HEK293 (cell line): ENCODE measurements at regions not wholly inside any gene's neighbourhood (a gene's known extent, or its start where the extent isn't known, plus 50 kb on each side); places are given as distances from the start of the nearest gene placed in this dataset.
"Not testable (repeated sequence)": the region's sequence is repeated elsewhere in the genome, so short reads cannot be mapped to it uniquely, and the experiment has no call there.

ENCODE experiments used
- CTCF ChIA-PET: fragments of 350-600 bp; formaldehyde crosslinking; extraction: SDS; loops from one replicate; lab custom pipeline; 2021; ENCODE audit warnings: antibody characterized with exemption; lab: Yijun Ruan, JAX
- POLR2A ChIA-PET: fragments of 300-600 bp; formaldehyde crosslinking; extraction: SDS; loops from one replicate; lab custom pipeline; 2020; ENCODE audit warnings: antibody characterized with exemption, inconsistent platforms; lab: Yijun Ruan, JAX
- H3K27ac ChIP-seq: fragments of 200-500 bp; sonication (Bioruptor generic); 2 replicates; pipeline ENCODE4 v1.5.1; 2014; ENCODE audit warnings: low read depth, low read length, control low read depth, inconsistent platforms; ENCODE audit errors: extremely low read depth
- H3K36me3 ChIP-seq, 2 experiments: fragments of 200-500 bp in 1 of 2; sonication (Bioruptor generic) in 1 of 2; 1 replicate in 1 of 2; 2 replicates in 1 of 2; pipeline ENCODE4 v1.5.1; 2014 to 2017; ENCODE audit warnings: inconsistent platforms in 2 of 2, low read length in 2 of 2; ENCODE audit not compliant: control insufficient read depth in 2 of 2, insufficient read depth in 1 of 2
- H3K4me1 ChIP-seq: fragments of 200-500 bp; sonication (Bioruptor generic); 2 replicates; pipeline ENCODE4 v1.5.1; 2014; ENCODE audit warnings: mild to moderate bottlenecking, low read length, inconsistent platforms; ENCODE audit not compliant: control insufficient read depth, insufficient read depth
- H3K4me3 ChIP-seq: 2 replicates; pipeline ENCODE4 v1.5.1; 2011; ENCODE audit warnings: low read depth, mild to moderate bottlenecking, control low read depth, low read length, moderate library complexity
- H3K9me3 ChIP-seq: fragments of 200-500 bp; sonication (Bioruptor generic); 2 replicates; pipeline ENCODE4 v1.5.1; 2014; ENCODE audit warnings: low read depth, low read length, inconsistent platforms; ENCODE audit not compliant: control insufficient read depth, insufficient read depth
- HOXA7 ChIP-seq: sonication (generic); formaldehyde crosslinking; IDR thresholded peaks from 2 replicates; pipeline ENCODE4 v1.8.1; 2022; ENCODE audit warnings: missing genetic modification reagents, borderline replicate concordance
- HOXC10 ChIP-seq: sonication (generic); formaldehyde crosslinking; IDR thresholded peaks from 2 replicates; pipeline ENCODE4 v1.8.1; 2023; ENCODE audit warnings: mild to moderate bottlenecking, missing genetic modification reagents
- MEIS1 ChIP-seq: sonication (generic); formaldehyde crosslinking; IDR thresholded peaks from 2 replicates; pipeline ENCODE4 v1.8.1; 2022; ENCODE audit warnings: missing genetic modification reagents, mild to moderate bottlenecking, borderline replicate concordance
- OSR2 ChIP-seq: fragments of 450-650 bp; formaldehyde crosslinking; IDR thresholded peaks from 2 replicates; pipeline ENCODE4 v1.5.1; 2016; ENCODE audit warnings: missing biosample characterization, missing genetic modification characterization
- RBAK ChIP-seq: fragments of 450-650 bp; formaldehyde crosslinking; IDR thresholded peaks from 2 replicates; pipeline ENCODE4 v1.5.1; 2016; ENCODE audit warnings: missing biosample characterization, missing genetic modification characterization
- ZBTB20 ChIP-seq: fragments of 450-650 bp; formaldehyde crosslinking; IDR thresholded peaks from 2 replicates; pipeline ENCODE4 v1.5.1; 2016; ENCODE audit warnings: missing biosample characterization, missing genetic modification characterization
- ZBTB21 ChIP-seq: fragments of 450-650 bp; formaldehyde crosslinking; IDR thresholded peaks from 2 replicates; pipeline ENCODE4 v1.5.1; 2017; ENCODE audit warnings: missing biosample characterization, missing genetic modification characterization
- ZFP37 ChIP-seq: fragments of 450-650 bp; formaldehyde crosslinking; IDR thresholded peaks from 2 replicates; pipeline ENCODE4 v1.5.1; 2016; ENCODE audit warnings: missing biosample characterization, missing genetic modification characterization
- ZNF112 ChIP-seq: fragments of 450-650 bp; formaldehyde crosslinking; IDR thresholded peaks from 2 replicates; pipeline ENCODE4 v1.5.0; 2017; ENCODE audit warnings: missing biosample characterization, missing genetic modification characterization
- ZNF132 ChIP-seq: fragments of 450-650 bp; formaldehyde crosslinking; IDR thresholded peaks from 2 replicates; pipeline ENCODE4 v1.5.1; 2017; ENCODE audit warnings: missing biosample characterization, missing genetic modification characterization, borderline replicate concordance
- ZNF140 ChIP-seq: fragments of 450-650 bp; formaldehyde crosslinking; IDR thresholded peaks from 2 replicates; pipeline ENCODE4 v1.5.1; 2016; ENCODE audit warnings: missing biosample characterization, missing genetic modification characterization
- ZNF169 ChIP-seq: fragments of 450-650 bp; formaldehyde crosslinking; IDR thresholded peaks from 2 replicates; pipeline ENCODE4 v1.5.1; 2016; ENCODE audit warnings: missing biosample characterization, missing genetic modification characterization
- ZNF239 ChIP-seq: fragments of 450-650 bp; formaldehyde crosslinking; IDR thresholded peaks from 2 replicates; pipeline ENCODE4 v1.5.1; 2016; ENCODE audit warnings: missing biosample characterization, missing genetic modification characterization
- ZNF335 ChIP-seq: fragments of 450-650 bp; formaldehyde crosslinking; conservative IDR thresholded peaks from 2 replicates; pipeline ENCODE4 v1.5.1; 2016; ENCODE audit warnings: missing biosample characterization, missing genetic modification characterization
- ZNF391 ChIP-seq: fragments of 450-650 bp; formaldehyde crosslinking; IDR thresholded peaks from 2 replicates; pipeline ENCODE4 v1.5.1; 2016; ENCODE audit warnings: low read depth, missing biosample characterization, missing genetic modification characterization, borderline replicate concordance
- ZNF473 ChIP-seq: fragments of 450-650 bp; formaldehyde crosslinking; IDR thresholded peaks from 2 replicates; pipeline ENCODE4 v1.5.1; 2017; ENCODE audit warnings: missing biosample characterization, missing genetic modification characterization
- ZNF514 ChIP-seq: fragments of 450-650 bp; formaldehyde crosslinking; IDR thresholded peaks from 2 replicates; pipeline ENCODE4 v1.5.1; 2016; ENCODE audit warnings: missing biosample characterization, missing genetic modification characterization
- ZNF544 ChIP-seq: fragments of 450-650 bp; formaldehyde crosslinking; IDR thresholded peaks from 2 replicates; pipeline ENCODE4 v1.5.0; 2017; ENCODE audit warnings: missing biosample characterization, missing genetic modification characterization
- ZSCAN16 ChIP-seq: fragments of 450-650 bp; formaldehyde crosslinking; IDR thresholded peaks from 2 replicates; pipeline ENCODE4 v1.5.1; 2016; ENCODE audit warnings: missing biosample characterization, missing genetic modification characterization
- TF ChIP-seq, protein P1 (sequence below): fragments of 450-650 bp; formaldehyde crosslinking; IDR thresholded peaks from 2 replicates; pipeline ENCODE4 v1.5.1; 2016; ENCODE audit warnings: missing biosample characterization, missing genetic modification characterization
- TF ChIP-seq, protein P2 (sequence below): fragments of 450-650 bp; formaldehyde crosslinking; IDR thresholded peaks from 2 replicates; pipeline ENCODE4 v1.5.1; 2016; ENCODE audit warnings: missing biosample characterization, missing genetic modification characterization
- TF ChIP-seq, protein P3 (sequence below): fragments of 450-650 bp; formaldehyde crosslinking; IDR thresholded peaks from 2 replicates; pipeline ENCODE4 v1.5.1; 2017; ENCODE audit warnings: missing biosample characterization, missing genetic modification characterization
- TF ChIP-seq, protein P4 (sequence below): IDR thresholded peaks from 2 replicates; pipeline ENCODE4 v1.6.1; 2011; ENCODE audit warnings: mild to moderate bottlenecking, low read depth, low read length, borderline replicate concordance
- TF ChIP-seq, protein P5 (sequence below): fragments of 450-650 bp; formaldehyde crosslinking; IDR thresholded peaks from 2 replicates; pipeline ENCODE4 v1.5.1; 2016; ENCODE audit warnings: missing biosample characterization, missing genetic modification characterization

DNA sequence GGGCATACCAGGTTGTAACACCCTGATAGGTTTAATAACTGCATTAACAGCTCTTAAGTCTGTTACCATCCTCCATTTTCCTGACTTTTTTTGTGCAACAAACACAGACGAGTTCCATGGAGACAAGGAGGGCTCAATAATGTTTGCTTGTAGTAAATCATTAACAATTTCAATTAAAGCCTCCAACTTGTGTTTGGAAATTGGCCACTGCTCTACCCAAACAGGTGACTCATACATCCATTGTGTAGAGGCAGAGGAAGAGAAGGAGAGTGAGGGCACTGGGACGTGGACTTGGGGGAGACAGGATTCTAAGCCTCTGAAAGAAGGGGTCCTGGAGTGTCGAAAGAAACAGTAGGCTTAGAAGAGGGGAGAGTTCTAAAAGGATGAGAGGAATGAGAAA is 213.6 kb upstream of the KCNN2 start:
- Histone ChIP-seq H3K27ac (no peak overlapping the region), H3K9me3 (no peaks in the 10 kb centered on the region), H3K4me3 (no peak overlapping the region), H3K36me3 (no peaks in the 10 kb centered on the region), H3K4me1 (no peaks in the 10 kb centered on the region)
- POLR2A ChIA-PET, result no interaction called here
- no peak for TF ChIP-seq RBAK (tag by site-specific recombination)
- TF ChIP-seq ZNF239, result no peak
- no peak for TF ChIP-seq ZNF112 (tag by site-specific recombination)
- TF ChIP-seq HOXC10 (CRISPR knock-in tag), result no peak
- no peak for TF ChIP-seq ZNF140
- TF ChIP-seq ZNF473 (tag by site-specific recombination), result no peak
- TF ChIP-seq OSR2 (tag by site-specific recombination), result no peak
- TF ChIP-seq MEIS1 (CRISPR knock-in tag), result no peak
- TF ChIP-seq ZFP37 (tag by site-specific recombination), result no peak
- TF ChIP-seq, protein P1, sequence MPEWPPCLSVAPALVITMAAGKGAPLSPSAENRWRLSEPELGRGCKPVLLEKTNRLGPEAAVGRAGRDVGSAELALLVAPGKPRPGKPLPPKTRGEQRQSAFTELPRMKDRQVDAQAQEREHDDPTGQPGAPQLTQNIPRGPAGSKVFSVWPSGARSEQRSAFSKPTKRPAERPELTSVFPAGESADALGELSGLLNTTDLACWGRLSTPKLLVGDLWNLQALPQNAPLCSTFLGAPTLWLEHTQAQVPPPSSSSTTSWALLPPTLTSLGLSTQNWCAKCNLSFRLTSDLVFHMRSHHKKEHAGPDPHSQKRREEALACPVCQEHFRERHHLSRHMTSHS (tag by site-specific recombination), result no peak
- no peak for TF ChIP-seq ZSCAN16 (tag by site-specific recombination)
- TF ChIP-seq ZNF169 (tag by site-specific recombination), result no peak
- no peak for TF ChIP-seq HOXA7 (CRISPR knock-in tag)
- no peak for TF ChIP-seq ZBTB20
- CTCF ChIA-PET, result no interaction called here

DNA sequence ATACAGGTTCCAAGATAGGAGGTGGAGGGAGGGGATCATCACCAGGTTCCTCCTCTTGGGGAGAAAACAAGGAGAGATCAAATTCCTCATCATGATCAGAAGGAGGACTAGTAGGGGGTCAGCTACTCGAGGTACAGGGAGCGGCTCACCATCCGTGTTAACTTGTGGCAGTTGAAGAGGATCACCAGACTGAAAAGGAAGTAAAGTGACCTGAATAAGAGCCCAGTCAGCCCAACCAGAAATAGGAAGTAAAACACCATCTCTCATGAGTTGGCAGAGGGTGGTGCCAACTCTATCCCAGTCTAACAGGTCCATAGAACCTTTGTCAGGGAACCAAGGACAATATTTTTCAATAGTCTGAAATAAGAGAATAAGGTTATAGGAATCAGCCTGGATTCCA is 213.1 kb upstream of the KCNN2 start:
- H3K9me3 ChIP-seq, CTCF ChIA-PET, POLR2A ChIA-PET, H3K4me3 ChIP-seq, H3K36me3 ChIP-seq, H3K4me1 ChIP-seq, H3K27ac ChIP-seq: not testable (repeated sequence)

DNA sequence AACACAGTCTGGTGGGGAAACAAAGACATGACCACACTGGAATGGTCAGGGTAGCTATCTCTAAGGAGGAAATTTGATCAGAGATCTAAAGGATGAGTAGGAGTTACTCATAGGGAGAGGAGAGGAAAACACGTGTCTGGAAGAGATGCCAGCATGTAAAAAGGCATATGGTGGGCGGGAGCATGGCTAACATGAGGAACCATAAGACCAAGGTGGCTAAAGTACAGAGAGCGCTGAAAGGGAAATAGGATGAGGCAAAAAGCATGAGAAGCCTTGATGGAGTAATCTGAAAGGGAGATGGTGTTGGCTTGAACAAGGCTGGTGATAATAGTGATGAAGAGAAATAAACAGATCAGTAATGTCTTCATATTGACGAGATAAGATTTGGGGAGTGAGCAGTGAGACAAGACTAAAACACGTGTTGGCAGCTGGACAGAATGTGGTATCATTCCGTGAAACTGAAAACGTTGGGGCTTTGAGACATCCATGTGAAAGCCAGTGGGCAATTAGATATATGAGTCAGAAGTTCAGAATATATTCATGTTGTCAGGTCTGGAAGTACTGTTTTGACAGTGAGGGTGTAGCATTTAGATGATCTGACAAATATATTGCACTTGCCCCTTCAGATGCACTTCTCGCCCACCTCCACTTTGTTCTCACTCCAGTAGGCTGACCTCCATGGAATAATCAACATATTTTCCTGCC is 209.1 kb upstream of the KCNN2 start:
- TF ChIP-seq ZNF391 (tag by site-specific recombination) (no peak), ZNF335 (tag by site-specific recombination) (no peak), OSR2 (tag by site-specific recombination) (no peak)
- H3K4me3 ChIP-seq, result no peak overlapping the region
- no peaks in the 10 kb centered on the region for H3K9me3 ChIP-seq
- CTCF ChIA-PET, result interaction anchor here (0.7 kb wide), 1 partner anchor 471 kb away, joined by 3 read pairs; no protein-coding TSS in a partner anchor
- H3K27ac ChIP-seq, result no peak overlapping the region
- POLR2A ChIA-PET, result no interaction called here
- no peaks in the 10 kb centered on the region for H3K36me3 ChIP-seq
- H3K4me1 ChIP-seq, result no peaks in the 10 kb centered on the region

DNA sequence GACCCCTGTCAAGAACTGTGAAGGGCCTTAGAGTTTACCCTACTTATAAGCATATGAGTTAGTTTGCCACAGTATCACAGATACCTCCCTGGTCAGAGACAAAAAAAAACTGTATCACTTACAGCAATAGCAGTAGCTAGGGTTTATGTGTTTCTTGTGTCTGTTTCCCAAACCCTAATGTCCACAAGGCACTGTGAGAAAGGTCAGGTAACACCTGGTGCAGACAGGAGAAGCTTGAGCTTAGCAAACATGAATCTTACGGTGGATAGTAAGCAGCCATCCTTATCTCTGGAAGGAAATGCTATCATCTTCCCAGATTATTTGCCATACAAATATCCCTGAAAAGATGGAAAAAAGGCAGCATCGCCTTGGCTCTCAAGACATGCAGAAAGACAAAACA is 208.5 kb upstream of the KCNN2 start:
- Histone ChIP-seq H3K4me3 (no peak overlapping the region), H3K9me3 (no peaks in the 10 kb centered on the region), H3K36me3 (no peaks in the 10 kb centered on the region), H3K4me1 (no peaks in the 10 kb centered on the region), H3K27ac (no peak overlapping the region)
- ChIA-PET POLR2A (no interaction called here), CTCF (no interaction called here)
- TF ChIP-seq, protein P2, sequence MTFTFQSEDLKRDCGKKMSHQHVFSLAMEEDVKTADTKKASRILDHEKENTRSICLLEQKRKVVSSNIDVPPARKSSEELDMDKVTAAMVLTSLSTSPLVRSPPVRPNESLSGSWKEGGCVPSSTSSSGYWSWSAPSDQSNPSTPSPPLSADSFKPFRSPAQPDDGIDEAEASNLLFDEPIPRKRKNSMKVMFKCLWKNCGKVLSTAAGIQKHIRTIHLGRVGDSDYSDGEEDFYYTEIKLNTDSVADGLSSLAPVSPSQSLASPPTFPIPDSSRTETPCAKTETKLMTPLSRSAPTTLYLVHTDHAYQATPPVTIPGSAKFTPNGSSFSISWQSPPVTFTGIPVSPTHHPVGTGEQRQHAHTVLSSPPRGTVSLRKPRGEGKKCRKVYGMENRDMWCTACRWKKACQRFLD, result no peak
- TF ChIP-seq, protein P3, sequence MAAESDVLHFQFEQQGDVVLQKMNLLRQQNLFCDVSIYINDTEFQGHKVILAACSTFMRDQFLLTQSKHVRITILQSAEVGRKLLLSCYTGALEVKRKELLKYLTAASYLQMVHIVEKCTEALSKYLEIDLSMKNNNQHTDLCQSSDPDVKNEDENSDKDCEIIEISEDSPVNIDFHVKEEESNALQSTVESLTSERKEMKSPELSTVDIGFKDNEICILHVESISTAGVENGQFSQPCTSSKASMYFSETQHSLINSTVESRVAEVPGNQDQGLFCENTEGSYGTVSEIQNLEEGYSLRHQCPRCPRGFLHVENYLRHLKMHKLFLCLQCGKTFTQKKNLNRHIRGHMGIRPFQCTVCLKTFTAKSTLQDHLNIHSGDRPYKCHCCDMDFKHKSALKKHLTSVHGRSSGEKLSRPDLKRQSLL (tag by site-specific recombination), result no peak
- TF ChIP-seq ZBTB21 (tag by site-specific recombination) (no peak), OSR2 (tag by site-specific recombination) (no peak), ZNF132 (tag by site-specific recombination) (no peak), ZNF544 (no peak), ZNF514 (no peak)
- TF ChIP-seq, protein P4, sequence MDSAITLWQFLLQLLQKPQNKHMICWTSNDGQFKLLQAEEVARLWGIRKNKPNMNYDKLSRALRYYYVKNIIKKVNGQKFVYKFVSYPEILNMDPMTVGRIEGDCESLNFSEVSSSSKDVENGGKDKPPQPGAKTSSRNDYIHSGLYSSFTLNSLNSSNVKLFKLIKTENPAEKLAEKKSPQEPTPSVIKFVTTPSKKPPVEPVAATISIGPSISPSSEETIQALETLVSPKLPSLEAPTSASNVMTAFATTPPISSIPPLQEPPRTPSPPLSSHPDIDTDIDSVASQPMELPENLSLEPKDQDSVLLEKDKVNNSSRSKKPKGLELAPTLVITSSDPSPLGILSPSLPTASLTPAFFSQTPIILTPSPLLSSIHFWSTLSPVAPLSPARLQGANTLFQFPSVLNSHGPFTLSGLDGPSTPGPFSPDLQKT, result no peak
- TF ChIP-seq, protein P5, sequence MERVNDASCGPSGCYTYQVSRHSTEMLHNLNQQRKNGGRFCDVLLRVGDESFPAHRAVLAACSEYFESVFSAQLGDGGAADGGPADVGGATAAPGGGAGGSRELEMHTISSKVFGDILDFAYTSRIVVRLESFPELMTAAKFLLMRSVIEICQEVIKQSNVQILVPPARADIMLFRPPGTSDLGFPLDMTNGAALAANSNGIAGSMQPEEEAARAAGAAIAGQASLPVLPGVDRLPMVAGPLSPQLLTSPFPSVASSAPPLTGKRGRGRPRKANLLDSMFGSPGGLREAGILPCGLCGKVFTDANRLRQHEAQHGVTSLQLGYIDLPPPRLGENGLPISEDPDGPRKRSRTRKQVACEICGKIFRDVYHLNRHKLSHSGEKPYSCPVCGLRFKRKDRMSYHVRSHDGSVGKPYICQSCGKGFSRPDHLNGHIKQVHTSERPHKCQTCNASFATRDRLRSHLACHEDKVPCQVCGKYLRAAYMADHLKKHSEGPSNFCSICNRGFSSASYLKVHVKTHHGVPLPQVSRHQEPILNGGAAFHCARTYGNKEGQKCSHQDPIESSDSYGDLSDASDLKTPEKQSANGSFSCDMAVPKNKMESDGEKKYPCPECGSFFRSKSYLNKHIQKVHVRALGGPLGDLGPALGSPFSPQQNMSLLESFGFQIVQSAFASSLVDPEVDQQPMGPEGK (tag by site-specific recombination), result no peak
